ENCODE measurements at regions not wholly inside any gene's neighbourhood (a gene's known extent, or its start where the extent isn't known, plus 50 kb on each side); places are given as distances from the start of the nearest gene placed in this dataset.
"Not testable (repeated sequence)": the region's sequence is repeated elsewhere in the genome, so short reads cannot be mapped to it uniquely, and the experiment has no call there.

GRCh38 chr5:104564530-104564929 lies 1001.9 kb upstream of the NUDT12 start:
- DNase-seq (no peak), ATAC-seq (ENCODE audit: poor library complexity) (no peak)
- intact Hi-C loops (cut with DNase I) = no loop called here

GRCh38 chr5:104556957-104557356 lies 994.4 kb upstream of the NUDT12 start:
- DNase-seq (no peak), ATAC-seq (ENCODE audit: poor library complexity) (no peak)
- intact Hi-C loops (cut with DNase I) = no loop called here

- DNase-seq = no peak
- no peak for ATAC-seq (ENCODE audit: poor library complexity)
- intact Hi-C loops (cut with DNase I) = no loop called here
Measured at GRCh38 chr5:104551628-104552027, 989.0 kb upstream of the NUDT12 start.

GRCh38 chr5:104546871-104547270 lies 984.3 kb upstream of the NUDT12 start:
- intact Hi-C loops (cut with DNase I); DNase-seq; ATAC-seq (ENCODE audit: poor library complexity): not testable (repeated sequence)

- no peak for DNase-seq
- intact Hi-C loops (cut with DNase I) = no loop called here
- ATAC-seq (ENCODE audit: poor library complexity) = no peak
Measured at GRCh38 chr5:104541141-104541785, 978.7 kb upstream of the NUDT12 start.

GRCh38 chr5:104540448-104540847 lies 977.9 kb upstream of the NUDT12 start:
- ATAC-seq (ENCODE audit: poor library complexity) (no peak), DNase-seq (no peak)
- intact Hi-C loops (cut with DNase I) = no loop called here

- ATAC-seq (ENCODE audit: poor library complexity) (no peak), DNase-seq (no peak)
- intact Hi-C loops (cut with DNase I) = no loop called here
Measured at GRCh38 chr5:104539618-104540350, 977.2 kb upstream of the NUDT12 start.

- intact Hi-C loops (cut with DNase I) = no loop called here
- ATAC-seq (ENCODE audit: poor library complexity) = no peak
Measured at GRCh38 chr5:104538734-104539133, 976.1 kb upstream of the NUDT12 start.

GRCh38 chr5:104533498-104533897 lies 970.9 kb upstream of the NUDT12 start:
- no peak for ATAC-seq (ENCODE audit: poor library complexity)
- no peak for DNase-seq
- intact Hi-C loops (cut with DNase I) = no loop called here

More at GRCh38 chr5:104538734-104539133, 976.1 kb upstream of the NUDT12 start:
- DNase-seq = no peak

- ATAC-seq (ENCODE audit: poor library complexity) (no peak), DNase-seq (no peak)
- intact Hi-C loops (cut with DNase I) = no loop called here
Measured at GRCh38 chr5:104526866-104527265, 964.3 kb upstream of the NUDT12 start.

- ATAC-seq (ENCODE audit: poor library complexity) = no peak
- no peak for DNase-seq
- intact Hi-C loops (cut with DNase I) = no loop called here
Measured at GRCh38 chr5:104513640-104514072, 951.1 kb upstream of the NUDT12 start.

GRCh38 chr5:104513121-104513602 lies 950.6 kb upstream of the NUDT12 start:
- intact Hi-C loops (cut with DNase I) = no loop called here
- ATAC-seq (ENCODE audit: poor library complexity) = no peak
- no peak for DNase-seq

GRCh38 chr5:104512063-104512825 lies 949.7 kb upstream of the NUDT12 start:
- DNase-seq (no peak), ATAC-seq (ENCODE audit: poor library complexity) (no peak)
- intact Hi-C loops (cut with DNase I) = no loop called here

- no peak for DNase-seq
- ATAC-seq (ENCODE audit: poor library complexity) = no peak
- intact Hi-C loops (cut with DNase I) = no loop called here
Measured at GRCh38 chr5:104498281-104498680, 935.7 kb upstream of the NUDT12 start.

GRCh38 chr5:104494083-104494482 lies 931.5 kb upstream of the NUDT12 start:
- intact Hi-C loops (cut with DNase I) = no loop called here
- no peak for DNase-seq
- no peak for ATAC-seq (ENCODE audit: poor library complexity)

GRCh38 chr5:104472811-104473210 lies 910.2 kb upstream of the NUDT12 start:
- intact Hi-C loops (cut with DNase I) = no loop called here
- no peak for DNase-seq
- ATAC-seq (ENCODE audit: poor library complexity) = no peak

- no peak for DNase-seq
- intact Hi-C loops (cut with DNase I) = no loop called here
- no peak for ATAC-seq (ENCODE audit: poor library complexity)
Measured at GRCh38 chr5:104456122-104456521, 893.5 kb upstream of the NUDT12 start.

GRCh38 chr5:104452550-104452949 lies 890.0 kb upstream of the NUDT12 start:
- intact Hi-C loops (cut with DNase I) = no loop called here
- no peak for ATAC-seq (ENCODE audit: poor library complexity)
- DNase-seq = no peak

- ATAC-seq (ENCODE audit: poor library complexity); intact Hi-C loops (cut with DNase I); DNase-seq: not testable (repeated sequence)
Measured at GRCh38 chr5:104451911-104452310, 889.3 kb upstream of the NUDT12 start.

GRCh38 chr5:104444656-104445055 lies 882.1 kb upstream of the NUDT12 start:
- DNase-seq (no peak), ATAC-seq (ENCODE audit: poor library complexity) (no peak)
- intact Hi-C loops (cut with DNase I) = no loop called here

Measured in Right ventricle myocardium superior (tissue), 1 donor.